Neutrophil (primary cell): ENCODE measurements at regions not wholly inside any gene's neighbourhood (a gene's known extent, or its start where the extent isn't known, plus 50 kb on each side); places are given as distances from the start of the nearest gene placed in this dataset.

ENCODE experiments used
- H3K27ac ChIP-seq: fragments of 200-600 bp; sonication (generic); 2 replicates; pipeline ENCODE4 v1.5.1; 2016; ENCODE audit warnings: mild to moderate bottlenecking, moderate library complexity
- H3K27me3 ChIP-seq: fragments of 200-600 bp; sonication (generic); 2 replicates; pipeline ENCODE4 v1.6.0; 2016; ENCODE audit warnings: mild to moderate bottlenecking
- H3K36me3 ChIP-seq: fragments of 200-600 bp; sonication (generic); 2 replicates; pipeline ENCODE4 v1.5.1; 2017
- H3K4me1 ChIP-seq, 2 experiments: fragments of 200-600 bp in 1 of 2; sonication (generic) in 1 of 2; 1 replicate in 1 of 2; 2 replicates in 1 of 2; pipeline versions ENCODE4 v1.5.1 to v1.6.1; 2013 to 2016; ENCODE audit warnings: low read depth in 1 of 2, low read length in 1 of 2, mild to moderate bottlenecking in 1 of 2, moderate library complexity in 1 of 2; ENCODE audit not compliant: control insufficient read depth in 1 of 2, insufficient read depth in 1 of 2
- H3K4me3 ChIP-seq, 2 experiments: fragments of 200-600 bp in 1 of 2; sonication (generic) in 1 of 2; 1 replicate in 1 of 2; 2 replicates in 1 of 2; pipeline ENCODE4 v1.5.1; 2013 to 2016; ENCODE audit warnings: low read depth in 1 of 2, low read length in 1 of 2, mild to moderate bottlenecking in 1 of 2, moderate library complexity in 1 of 2
- H3K9me3 ChIP-seq: fragments of 200-600 bp; sonication (generic); 2 replicates; pipeline ENCODE4 v1.5.1; 2016
- TF ChIP-seq, protein P1 (sequence below): fragments of 200-600 bp; sonication (generic); IDR thresholded peaks from 2 replicates; pipeline ENCODE4 v1.5.1; 2016; ENCODE audit warnings: antibody characterized with exemption

DNA sequence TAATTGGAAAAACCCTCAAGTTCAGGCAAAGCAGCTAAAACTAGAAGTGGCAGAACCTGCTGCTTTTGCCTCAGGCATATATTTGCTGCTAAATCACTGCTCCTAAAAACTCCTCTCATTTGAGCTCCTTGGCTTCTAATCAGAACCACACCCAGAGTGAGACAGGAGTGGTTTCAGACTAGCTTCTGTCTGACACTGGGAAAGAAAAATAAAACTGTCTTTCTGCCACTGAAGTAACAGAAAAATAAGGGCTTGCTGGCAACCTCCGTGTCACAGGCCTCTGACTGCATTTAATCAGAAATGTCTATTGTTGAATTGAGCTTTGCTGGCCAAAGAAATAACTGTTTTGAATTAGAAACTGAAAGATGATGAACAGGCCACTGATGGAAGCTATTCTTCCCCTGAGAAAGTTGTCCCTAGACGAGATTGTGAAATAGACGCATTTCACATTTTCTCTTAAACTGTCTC is 52.1 kb upstream of the RAP2C start:
- Histone ChIP-seq H3K4me3 (no peak overlapping the region), H3K27ac (no peak overlapping the region)
- TF ChIP-seq, protein P1, sequence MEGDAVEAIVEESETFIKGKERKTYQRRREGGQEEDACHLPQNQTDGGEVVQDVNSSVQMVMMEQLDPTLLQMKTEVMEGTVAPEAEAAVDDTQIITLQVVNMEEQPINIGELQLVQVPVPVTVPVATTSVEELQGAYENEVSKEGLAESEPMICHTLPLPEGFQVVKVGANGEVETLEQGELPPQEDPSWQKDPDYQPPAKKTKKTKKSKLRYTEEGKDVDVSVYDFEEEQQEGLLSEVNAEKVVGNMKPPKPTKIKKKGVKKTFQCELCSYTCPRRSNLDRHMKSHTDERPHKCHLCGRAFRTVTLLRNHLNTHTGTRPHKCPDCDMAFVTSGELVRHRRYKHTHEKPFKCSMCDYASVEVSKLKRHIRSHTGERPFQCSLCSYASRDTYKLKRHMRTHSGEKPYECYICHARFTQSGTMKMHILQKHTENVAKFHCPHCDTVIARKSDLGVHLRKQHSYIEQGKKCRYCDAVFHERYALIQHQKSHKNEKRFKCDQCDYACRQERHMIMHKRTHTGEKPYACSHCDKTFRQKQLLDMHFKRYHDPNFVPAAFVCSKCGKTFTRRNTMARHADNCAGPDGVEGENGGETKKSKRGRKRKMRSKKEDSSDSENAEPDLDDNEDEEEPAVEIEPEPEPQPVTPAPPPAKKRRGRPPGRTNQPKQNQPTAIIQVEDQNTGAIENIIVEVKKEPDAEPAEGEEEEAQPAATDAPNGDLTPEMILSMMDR, result no peak

DNA sequence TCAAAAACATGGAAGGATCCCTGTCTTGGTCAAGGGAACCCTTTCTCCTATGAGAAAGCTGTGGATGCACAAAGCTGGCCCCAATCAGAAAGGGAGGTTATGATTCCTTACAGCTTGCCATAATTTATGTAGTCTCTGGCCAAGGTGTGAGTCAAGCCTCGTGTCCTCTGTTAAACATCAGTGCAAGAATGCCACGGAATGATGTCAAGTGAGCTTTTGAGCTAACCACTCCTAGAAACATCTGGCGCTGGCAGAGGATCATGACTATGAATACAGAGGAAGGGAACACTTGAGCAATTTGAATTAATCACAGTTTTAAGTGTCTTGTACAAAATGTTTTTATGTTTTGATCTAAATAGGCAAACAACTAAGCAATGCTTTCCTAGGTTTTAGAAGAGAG is 51.5 kb upstream of the RAP2C start:
- no peak overlapping the region for H3K4me3 ChIP-seq
- no peaks in the 10 kb centered on the region for H3K4me1 ChIP-seq
- H3K27ac ChIP-seq, result no peak overlapping the region
- H3K36me3 ChIP-seq, result no peaks in the 10 kb centered on the region
- H3K9me3 ChIP-seq, result no peaks in the 10 kb centered on the region
- no peaks in the 10 kb centered on the region for H3K27me3 ChIP-seq
- TF ChIP-seq, protein P1, result no peak

More for the DNA sequence above, 52.1 kb upstream of the RAP2C start:
- Histone ChIP-seq H3K36me3 (no peaks in the 10 kb centered on the region), H3K4me1 (no peaks in the 10 kb centered on the region), H3K27me3 (no peaks in the 10 kb centered on the region), H3K9me3 (no peaks in the 10 kb centered on the region)

DNA sequence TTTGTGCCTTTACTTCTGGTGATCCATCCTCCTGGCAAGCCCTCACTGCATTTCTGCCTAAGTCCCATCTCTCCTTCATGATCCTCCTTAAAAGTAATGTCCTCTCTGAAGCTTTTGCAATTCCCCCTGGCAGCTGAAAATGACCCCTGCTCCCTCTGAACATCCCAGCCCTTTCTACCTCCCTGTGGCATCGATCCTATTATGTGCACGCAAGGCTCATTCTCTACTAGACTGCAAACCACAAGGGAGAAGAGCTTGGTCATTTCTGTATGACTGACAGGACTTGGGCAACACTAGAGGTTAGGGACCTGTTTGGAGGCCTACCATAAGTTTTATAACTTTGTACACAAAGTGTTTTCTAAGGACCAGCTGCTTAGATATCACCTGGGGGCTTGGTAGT is 50.8 kb upstream of the RAP2C start:
- TF ChIP-seq, protein P1, result no peak
- H3K27me3 ChIP-seq, result no peaks in the 10 kb centered on the region
- no peaks in the 10 kb centered on the region for H3K4me1 ChIP-seq
- H3K9me3 ChIP-seq, result no peaks in the 10 kb centered on the region
- H3K36me3 ChIP-seq, result no peaks in the 10 kb centered on the region
- no peak overlapping the region for H3K4me3 ChIP-seq
- H3K27ac ChIP-seq, result no peak overlapping the region
